ENCODE measurements at regions not wholly inside any gene's neighbourhood (a gene's known extent, or its start where the extent isn't known, plus 50 kb on each side); places are given as distances from the start of the nearest gene placed in this dataset.

DNA sequence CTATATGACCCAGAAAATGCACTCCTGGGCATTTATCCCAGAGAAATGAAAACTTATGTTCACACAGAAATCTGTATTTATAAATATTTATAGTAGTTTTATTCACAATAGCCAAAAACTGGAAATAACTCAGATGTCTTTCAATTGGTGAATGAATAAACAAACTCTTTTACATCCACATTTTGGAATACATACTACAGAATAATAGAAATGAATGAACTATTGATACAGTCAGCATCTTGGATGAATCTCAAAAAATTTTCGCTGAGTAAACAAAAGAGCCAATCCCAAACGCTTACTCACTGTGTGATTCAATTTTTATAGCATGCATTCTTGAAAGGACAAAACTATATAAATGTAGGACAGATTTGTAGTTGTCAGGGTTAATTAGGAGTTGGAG, 75.1 kb upstream of the HTR2C start:
- ChIA-PET CTCF (no interaction called here), POLR2A (no interaction called here)
- no peak overlapping the region for H3K27ac ChIP-seq (ENCODE audit: insufficient read depth, low read depth, low read length)
- intact Hi-C loops (cut with micrococcal nuclease) (no loop called here), dilution Hi-C loops (cut with MboI; ENCODE audit: extremely low pct_ligation_motif_present, low sequenced_read_pairs) (no loop called here)
- no TSS peak for BruUV-seq (replicated peaks)
- no peaks in the 10 kb centered on the region for H3K9me3 ChIP-seq (replicated peaks; ENCODE audit: control insufficient read depth, insufficient read depth, low read length)
- H3K79me2 ChIP-seq (ENCODE audit: control insufficient read depth, insufficient read depth, low read length), result no peaks in the 10 kb centered on the region
- no peaks in the 10 kb centered on the region for H3K27me3 ChIP-seq (ENCODE audit: control insufficient read depth in 2 of 2, insufficient read depth in 2 of 2, low read length in 2 of 2)
- no peaks in the 10 kb centered on the region for H3K9me1 ChIP-seq (replicated peaks; ENCODE audit: control insufficient read depth, extremely low read depth, insufficient read depth, low read length)
- H2AFZ ChIP-seq (ENCODE audit: low read depth, low read length), result no peak overlapping the region
- H3K4me2 ChIP-seq (ENCODE audit: insufficient read depth, low read length), result no peak overlapping the region
- H3K9ac ChIP-seq (replicated peaks; ENCODE audit: extremely low read depth, insufficient read depth, low read length), result no peak overlapping the region
- no peak overlapping the region for H3K4me3 ChIP-seq (replicated peaks in 1 of 3; ENCODE audit: insufficient read depth in 1 of 3, low read depth in 1 of 3, low read length in 3 of 3)
- H3K36me3 ChIP-seq (ENCODE audit: control insufficient read depth in 2 of 2, extremely low read depth in 1 of 2, insufficient read depth in 2 of 2, low read length in 2 of 2), result no peaks in the 10 kb centered on the region
- H3K4me1 ChIP-seq (ENCODE audit: control insufficient read depth, extremely low read depth, insufficient read depth, low read length), result no peaks in the 10 kb centered on the region
- no peak for FAIRE-seq
- no peaks in the 10 kb centered on the region for H4K20me1 ChIP-seq (replicated peaks; ENCODE audit: control insufficient read depth, extremely low read depth, insufficient read depth, low read length)
- TF ChIP-seq POLR2AphosphoS5 (IDR thresholded peaks at IDR 0.05; ENCODE audit: insufficient read depth, low read depth, low read length) (no peak), POLR2A (IDR thresholded peaks at IDR 0.05; ENCODE audit: low read depth, low read length) (no peak), GATA2 (IDR thresholded peaks at IDR 0.05; ENCODE audit: insufficient read depth, insufficient read length, low read depth, low read length) (no peak), JUN (IDR thresholded peaks at IDR 0.05; ENCODE audit: borderline replicate concordance, insufficient read depth, insufficient read length, low read depth) (no peak), MAX (IDR thresholded peaks at IDR 0.05; ENCODE audit: insufficient read depth, insufficient read length) (no peak), CTCF (IDR thresholded peaks at IDR 0.05; ENCODE audit: extremely low read depth in 1 of 2, insufficient read depth in 1 of 2, low read depth in 1 of 2, low read length in 2 of 2) (no peak)
- no peak for DNase-seq (ENCODE audit: low read depth, low spot score)

DNA sequence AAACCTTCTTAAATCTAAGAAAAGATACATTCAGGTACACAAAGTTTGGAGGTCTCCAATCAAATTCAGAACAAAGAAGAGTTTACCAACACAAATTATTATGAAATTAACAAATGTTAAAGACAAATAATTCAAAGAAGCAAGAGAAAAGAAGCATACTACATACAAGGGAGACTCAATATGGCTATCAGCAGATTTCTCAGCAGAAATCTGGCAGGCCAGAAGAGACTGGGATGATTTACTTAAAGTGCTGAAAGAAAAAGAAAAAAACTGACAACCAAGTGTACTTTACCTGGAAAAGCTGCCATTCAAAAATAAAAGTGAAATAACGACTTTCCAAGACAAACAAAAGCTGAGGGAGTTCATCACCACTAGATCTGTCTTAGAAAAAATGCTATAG, 64.4 kb upstream of the HTR2C start:
- Histone ChIP-seq H3K9me1 (replicated peaks; ENCODE audit: control insufficient read depth, extremely low read depth, insufficient read depth, low read length) (no peaks in the 10 kb centered on the region), H2AFZ (ENCODE audit: low read depth, low read length) (no peak overlapping the region), H3K4me2 (ENCODE audit: insufficient read depth, low read length) (no peak overlapping the region), H3K9me3 (replicated peaks; ENCODE audit: control insufficient read depth, insufficient read depth, low read length) (no peaks in the 10 kb centered on the region), H3K4me3 (replicated peaks in 1 of 3; ENCODE audit: insufficient read depth in 1 of 3, low read depth in 1 of 3, low read length in 3 of 3) (no peak overlapping the region), H3K27me3 (ENCODE audit: control insufficient read depth in 2 of 2, insufficient read depth in 2 of 2, low read length in 2 of 2) (no peaks in the 10 kb centered on the region), H3K79me2 (ENCODE audit: control insufficient read depth, insufficient read depth, low read length) (no peaks in the 10 kb centered on the region), H3K27ac (ENCODE audit: insufficient read depth, low read depth, low read length) (no peak overlapping the region), H3K36me3 (ENCODE audit: control insufficient read depth in 2 of 2, extremely low read depth in 1 of 2, insufficient read depth in 2 of 2, low read length in 2 of 2) (no peaks in the 10 kb centered on the region), H3K9ac (replicated peaks; ENCODE audit: extremely low read depth, insufficient read depth, low read length) (no peak overlapping the region), H4K20me1 (replicated peaks; ENCODE audit: control insufficient read depth, extremely low read depth, insufficient read depth, low read length) (no peaks in the 10 kb centered on the region), H3K4me1 (ENCODE audit: control insufficient read depth, extremely low read depth, insufficient read depth, low read length) (no peaks in the 10 kb centered on the region)
- intact Hi-C loops (cut with micrococcal nuclease) (no loop called here), dilution Hi-C loops (cut with MboI; ENCODE audit: extremely low pct_ligation_motif_present, low sequenced_read_pairs) (no loop called here)
- TF ChIP-seq CTCF (IDR thresholded peaks at IDR 0.05; ENCODE audit: extremely low read depth in 1 of 2, insufficient read depth in 1 of 2, low read depth in 1 of 2, low read length in 2 of 2) (no peak), EZH2 (IDR thresholded peaks at IDR 0.05; ENCODE audit: borderline replicate concordance, low read depth, low read length, severe bottlenecking) (no peak), POLR2A (IDR thresholded peaks at IDR 0.05; ENCODE audit: low read depth, low read length) (no peak), FOS (IDR thresholded peaks at IDR 0.05; ENCODE audit: borderline replicate concordance, insufficient read depth, low read length) (no peak), POLR2AphosphoS5 (IDR thresholded peaks at IDR 0.05; ENCODE audit: insufficient read depth, low read depth, low read length) (no peak), JUN (IDR thresholded peaks at IDR 0.05; ENCODE audit: borderline replicate concordance, insufficient read depth, insufficient read length, low read depth) (no peak), MAX (IDR thresholded peaks at IDR 0.05; ENCODE audit: insufficient read depth, insufficient read length) (no peak)
- FAIRE-seq (no peak), DNase-seq (ENCODE audit: low read depth, low spot score) (no peak)
- CTCF ChIA-PET, result no interaction called here
- POLR2A ChIA-PET, result no interaction called here
- no TSS peak for BruUV-seq (replicated peaks)
